ENCODE measurements at regions not wholly inside any gene's neighbourhood (a gene's known extent, or its start where the extent isn't known, plus 50 kb on each side); places are given as distances from the start of the nearest gene placed in this dataset.
A peak's percentile ranks its signal among the peaks of the same experiment; 100 is the strongest.

DNA sequence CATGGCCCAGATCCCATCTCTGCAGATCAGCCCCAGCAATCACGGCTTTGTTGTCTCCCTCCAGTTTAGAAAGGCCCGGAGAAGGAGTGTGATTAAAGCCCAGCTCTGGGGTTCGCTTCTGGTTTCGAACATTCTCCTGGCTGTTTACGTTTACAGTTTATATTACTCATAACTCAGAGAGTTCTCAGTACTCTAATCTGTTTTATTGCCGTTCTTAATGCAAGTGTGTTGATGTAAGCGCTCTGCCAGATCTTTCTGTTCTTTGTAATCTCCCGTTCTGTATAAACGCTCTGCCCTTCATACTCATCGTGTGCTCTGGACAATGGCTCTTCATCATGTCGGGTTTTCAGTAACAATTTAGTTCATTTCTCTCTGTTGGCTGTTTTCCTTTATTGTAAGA, 82.5 kb upstream of the PRNP start:
- intact Hi-C loops (cut with DNase I), result no loop called here
- DNase-seq (no peak), ATAC-seq (ENCODE audit: poor library complexity) (no peak)

DNA sequence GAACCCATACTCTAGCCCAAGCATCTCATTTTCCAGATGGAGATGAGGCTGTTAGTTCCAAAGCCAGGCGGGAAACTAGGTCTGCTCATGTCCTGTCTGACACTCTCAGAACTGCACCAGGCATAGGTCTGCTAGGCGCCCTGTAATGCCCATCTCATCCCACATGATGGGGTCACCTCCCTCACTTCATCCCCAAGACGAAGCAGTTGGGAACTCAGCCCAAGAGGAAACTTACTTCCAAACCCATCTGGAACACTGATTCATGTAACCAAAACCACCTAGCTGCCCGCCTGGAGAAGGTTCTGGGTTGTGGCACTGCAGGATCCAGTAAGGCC, 84.0 kb upstream of the PRNP start:
- DNase-seq (no peak), ATAC-seq (ENCODE audit: poor library complexity) (no peak)
- intact Hi-C loops (cut with DNase I), result no loop called here

DNA sequence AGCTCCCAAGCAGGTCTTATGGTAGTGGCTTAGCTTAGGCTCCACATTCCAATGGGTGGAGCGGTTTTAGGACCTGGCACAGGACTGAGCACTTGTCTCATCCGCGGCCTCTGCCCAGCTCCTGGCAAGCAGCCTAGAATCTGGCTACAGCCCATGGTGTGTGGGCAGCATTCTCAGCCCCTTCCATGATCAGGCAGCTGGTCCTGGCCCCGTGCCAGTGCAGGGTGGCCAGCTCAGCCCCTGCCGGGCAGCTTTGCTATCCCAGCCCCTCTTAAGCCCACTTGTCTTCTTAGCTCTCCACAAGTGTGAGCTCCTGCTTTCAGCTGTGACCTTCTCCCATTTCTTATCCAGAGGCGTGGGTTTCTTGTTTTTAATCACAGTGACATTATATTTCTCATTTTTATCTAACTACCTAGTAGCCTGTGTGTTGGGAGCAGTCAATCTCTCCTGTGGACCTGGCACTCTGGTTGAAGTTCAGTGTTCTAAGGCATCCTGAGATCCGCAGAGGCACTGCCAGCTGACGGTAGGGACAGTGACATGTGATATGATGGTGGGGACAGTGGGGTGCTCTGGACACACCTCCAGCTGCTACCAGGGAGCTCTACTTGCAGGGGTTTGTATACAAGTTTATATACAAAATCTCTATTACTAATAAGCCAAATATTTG, 84.5 kb upstream of the PRNP start:
- DNase-seq, result peak; percentile 83
- ATAC-seq (ENCODE audit: poor library complexity), result peak; percentile 97
- intact Hi-C loops (cut with DNase I), result no loop called here

DNA sequence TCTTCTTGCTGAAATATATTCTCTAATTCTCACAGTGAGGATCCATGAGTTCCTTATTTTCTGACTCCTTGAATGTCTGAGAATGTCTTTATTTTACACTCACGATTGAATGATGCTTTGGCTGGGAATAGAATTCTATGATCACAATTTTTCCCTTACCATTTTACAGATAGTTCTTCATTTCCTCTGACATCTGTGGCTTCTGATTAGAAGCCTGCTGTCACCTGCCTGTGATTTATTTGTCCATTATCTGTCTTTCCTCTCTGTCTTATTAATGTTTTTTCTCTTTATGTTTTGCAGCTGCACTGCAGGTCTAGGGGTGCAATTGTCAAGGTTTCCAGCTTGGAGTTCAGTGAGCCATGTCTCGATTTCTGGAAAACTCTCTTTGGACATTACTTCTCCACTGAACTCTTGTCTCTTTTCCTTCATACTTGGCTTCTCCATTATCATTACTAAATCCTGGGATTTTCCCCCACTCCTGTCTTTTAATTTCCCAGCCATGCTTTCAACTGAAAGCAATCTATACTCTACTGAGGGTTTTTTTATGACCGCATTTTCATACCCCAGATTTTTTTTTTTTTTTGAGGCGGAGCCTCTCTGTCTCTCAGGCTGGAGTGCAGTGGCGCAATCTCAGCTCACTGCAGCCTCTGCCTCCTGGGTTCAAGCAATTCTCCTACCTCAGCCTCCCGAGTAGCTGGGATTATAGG, 85.8 kb upstream of the PRNP start:
- no peak for ATAC-seq (ENCODE audit: poor library complexity)
- intact Hi-C loops (cut with DNase I), result no loop called here

DNA sequence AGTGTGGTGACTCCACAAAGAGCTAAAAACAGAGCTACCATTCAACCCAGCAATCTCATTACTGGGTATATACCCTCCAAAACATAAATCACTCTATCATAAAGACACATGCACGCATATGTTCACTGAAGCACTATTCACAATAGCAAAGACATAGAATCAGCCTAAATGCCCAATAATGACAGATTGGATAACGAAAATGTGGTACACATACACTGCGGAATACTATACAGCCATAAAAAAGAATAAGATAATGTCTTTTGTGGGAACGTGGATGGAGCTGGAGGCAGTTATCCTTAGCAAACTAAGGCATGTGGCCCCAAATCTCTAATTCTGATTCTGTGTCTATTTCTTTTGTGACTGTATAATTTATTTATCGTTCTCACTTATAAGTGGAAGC, 89.0 kb upstream of the PRNP start:
- intact Hi-C loops (cut with DNase I), result no loop called here
- DNase-seq (no peak), ATAC-seq (ENCODE audit: poor library complexity) (no peak)

More for the DNA sequence above, 85.8 kb upstream of the PRNP start:
- DNase-seq, result no peak

DNA sequence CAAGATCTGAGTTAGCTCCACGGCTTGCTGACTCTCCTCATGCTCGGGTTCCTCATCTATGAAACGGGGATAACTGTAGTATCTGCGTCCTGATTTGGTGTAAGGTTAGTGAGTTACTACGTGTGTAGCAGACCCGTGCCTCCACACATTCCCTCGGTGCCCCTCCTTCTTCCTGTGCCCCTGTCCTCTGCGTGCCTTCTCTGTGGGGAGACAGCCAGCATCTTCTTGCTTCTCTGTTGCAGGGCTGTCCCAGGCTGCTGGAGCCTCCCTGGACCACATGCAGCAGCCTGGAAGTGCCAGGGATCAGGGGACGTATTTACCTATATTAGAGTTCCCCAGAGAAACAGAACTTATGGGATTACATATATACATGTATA, 93.1 kb upstream of the PRNP start:
- intact Hi-C loops (cut with DNase I), result loop anchor here (2.0 to 5.0 kb wide), 2 partner anchors 342 to 486 kb away; no protein-coding TSS in a partner anchor
- DNase-seq, result no peak
- no peak for ATAC-seq (ENCODE audit: poor library complexity)

DNA sequence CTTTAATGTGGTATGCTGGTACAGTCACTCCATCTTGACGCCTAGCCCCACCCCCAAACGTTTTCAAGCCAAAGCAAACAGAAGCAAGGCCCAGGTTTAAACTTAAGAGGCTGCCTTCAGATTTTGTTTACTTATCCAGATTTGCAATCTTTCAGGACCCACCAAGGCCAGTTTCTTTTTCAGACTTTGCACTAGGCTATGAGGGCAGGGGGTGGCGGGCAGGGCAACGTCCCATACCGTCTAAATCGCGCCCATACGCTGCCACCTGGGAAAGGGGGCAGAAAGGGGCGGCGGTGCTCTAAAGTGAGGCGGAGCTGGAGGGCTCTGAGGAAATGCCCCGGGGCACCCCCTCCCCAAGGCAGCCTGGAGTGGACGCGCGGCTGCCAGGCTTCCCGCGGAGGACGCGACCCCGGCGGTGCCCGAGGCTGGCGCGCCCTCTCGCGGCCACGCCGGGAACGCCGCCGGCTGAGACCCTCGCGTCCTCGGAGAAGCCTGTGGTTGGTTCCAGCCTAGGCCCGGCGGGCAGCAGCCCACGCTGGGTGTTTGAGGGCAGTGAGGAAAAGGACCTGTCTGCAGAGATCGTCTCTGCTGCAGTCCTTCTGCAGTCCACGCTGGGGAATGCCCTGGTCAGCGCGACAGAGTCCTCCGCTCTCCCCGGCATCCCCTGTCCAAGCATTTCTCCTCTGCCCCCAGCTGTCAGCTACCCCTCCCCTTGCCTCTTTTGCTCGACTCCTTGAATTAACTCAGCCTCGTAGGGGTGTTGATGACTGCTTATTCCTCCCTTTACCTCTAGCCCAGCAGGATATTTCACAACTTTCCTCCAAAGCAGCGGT, 93.7 kb upstream of the PRNP start:
- ATAC-seq (ENCODE audit: poor library complexity) (peak; percentile 91), DNase-seq (peak; percentile 67)
- intact Hi-C loops (cut with DNase I), result loop anchor here (2.0 to 5.0 kb wide), 2 partner anchors 342 to 485 kb away; no protein-coding TSS in a partner anchor

DNA sequence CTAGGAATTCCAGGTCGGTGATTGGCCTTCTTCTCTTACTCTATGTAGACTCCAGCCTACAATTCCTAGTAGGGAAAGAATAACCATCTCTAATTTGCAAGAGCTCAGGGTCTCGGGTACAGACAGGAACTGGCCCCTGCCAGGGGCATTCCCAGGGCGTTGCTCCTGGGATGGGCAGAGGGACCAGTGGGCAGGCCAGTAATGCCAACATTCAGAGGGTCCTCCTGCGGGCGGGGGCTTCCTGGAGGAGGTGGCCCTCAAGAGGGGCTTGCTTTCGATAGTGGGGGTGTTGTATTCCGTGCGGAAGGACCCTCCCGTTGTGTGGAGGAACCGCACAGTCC, 94.3 kb upstream of the PRNP start:
- intact Hi-C loops (cut with DNase I), result loop anchor here (2.0 to 5.0 kb wide), 2 partner anchors 341 to 485 kb away; no protein-coding TSS in a partner anchor
- ATAC-seq (ENCODE audit: poor library complexity) (no peak), DNase-seq (no peak)

DNA sequence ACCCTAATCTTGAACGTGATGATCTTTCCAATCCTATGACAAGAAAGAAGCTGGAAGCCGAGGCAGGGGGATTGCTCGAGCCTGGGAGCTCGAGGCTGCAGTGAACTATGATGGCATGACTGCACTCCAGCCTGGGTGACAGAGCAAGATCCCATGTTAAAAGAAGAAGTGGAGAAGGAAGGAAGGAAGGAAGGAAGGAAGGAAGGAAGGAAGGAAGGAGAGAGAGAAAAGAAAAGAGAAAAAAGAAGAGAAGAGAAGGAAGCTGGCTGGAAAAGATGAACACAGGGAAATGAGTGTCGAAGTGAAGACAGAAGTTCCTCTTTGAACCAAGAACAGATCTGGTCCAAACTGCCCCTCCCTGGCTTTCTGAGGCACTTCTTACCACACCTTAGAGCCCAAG, 100.5 kb upstream of the PRNP start:
- ATAC-seq (ENCODE audit: poor library complexity) (no peak), DNase-seq (no peak)
- intact Hi-C loops (cut with DNase I), result no loop called here

DNA sequence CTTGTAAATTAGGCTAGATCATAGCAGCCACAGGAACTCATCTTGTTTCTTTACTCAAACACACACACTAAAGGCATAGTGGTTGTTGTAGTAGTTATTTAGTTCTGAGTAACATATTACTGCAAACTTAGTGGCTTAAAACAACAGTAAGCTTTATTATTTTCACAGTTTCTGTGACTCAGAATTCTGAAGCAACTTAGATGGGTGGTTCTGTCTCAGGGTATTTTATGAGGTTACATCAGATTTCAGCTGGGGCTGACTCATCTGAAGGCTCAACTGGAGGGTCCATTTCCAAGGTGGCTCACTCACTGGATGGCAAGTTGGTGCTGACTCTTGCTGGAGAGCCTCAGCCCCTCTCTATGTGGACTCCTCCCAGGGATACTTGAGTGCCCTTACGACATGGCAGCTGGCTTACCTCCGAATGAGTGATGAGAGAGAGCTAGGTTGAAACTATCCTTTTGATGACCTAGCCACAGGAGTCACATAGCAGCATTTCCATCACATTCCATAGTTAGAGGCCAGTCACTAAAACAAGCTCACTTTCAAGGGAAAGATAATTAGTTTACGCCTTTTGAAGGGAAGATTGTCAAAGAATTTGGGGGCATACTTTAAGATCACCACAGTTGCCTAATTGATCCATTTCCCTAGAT, 101.0 kb upstream of the PRNP start:
- intact Hi-C loops (cut with DNase I), result no loop called here
- no peak for ATAC-seq (ENCODE audit: poor library complexity)
- DNase-seq, result no peak

DNA sequence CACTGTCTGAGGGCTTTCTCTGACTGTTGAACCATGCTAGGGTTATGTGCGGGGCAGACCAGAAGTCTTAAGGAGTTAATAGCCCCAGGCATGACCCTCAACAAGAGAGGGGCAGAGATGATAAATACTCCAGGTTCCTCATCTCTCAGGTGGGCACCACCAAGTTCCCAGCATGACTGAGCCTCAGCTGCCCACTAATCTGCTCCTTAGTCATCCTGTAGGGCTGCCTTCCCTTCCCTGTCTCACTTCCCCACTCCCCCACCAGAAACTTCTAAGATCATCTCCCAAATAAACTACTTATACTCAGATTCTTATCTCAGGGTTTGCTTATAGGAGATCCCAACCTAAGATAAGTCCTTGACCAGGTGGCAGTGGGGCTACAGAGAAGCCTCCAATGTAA, 101.7 kb upstream of the PRNP start:
- intact Hi-C loops (cut with DNase I), result no loop called here
- no peak for DNase-seq
- ATAC-seq (ENCODE audit: poor library complexity), result no peak

DNA sequence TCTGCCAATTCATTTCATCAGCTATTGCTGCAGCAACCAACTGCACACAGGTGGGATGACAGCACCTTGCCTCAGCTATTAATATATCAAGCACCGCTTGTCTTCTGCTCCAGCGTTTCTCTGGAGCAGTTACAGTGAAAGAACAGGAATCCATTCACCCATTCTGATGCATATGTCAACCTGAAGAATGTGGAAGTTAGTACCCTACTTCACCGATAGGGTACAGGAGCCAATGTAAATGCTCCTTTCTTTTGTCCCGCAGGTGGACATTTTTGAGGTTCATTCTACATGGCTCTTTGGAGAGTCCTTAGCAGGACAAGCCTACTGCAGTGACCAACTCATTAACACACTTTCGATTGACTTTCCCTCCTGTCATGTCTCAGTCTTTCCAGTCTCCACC, 104.4 kb upstream of the PRNP start:
- ATAC-seq (ENCODE audit: poor library complexity) (no peak), DNase-seq (no peak)
- intact Hi-C loops (cut with DNase I), result no loop called here

DNA sequence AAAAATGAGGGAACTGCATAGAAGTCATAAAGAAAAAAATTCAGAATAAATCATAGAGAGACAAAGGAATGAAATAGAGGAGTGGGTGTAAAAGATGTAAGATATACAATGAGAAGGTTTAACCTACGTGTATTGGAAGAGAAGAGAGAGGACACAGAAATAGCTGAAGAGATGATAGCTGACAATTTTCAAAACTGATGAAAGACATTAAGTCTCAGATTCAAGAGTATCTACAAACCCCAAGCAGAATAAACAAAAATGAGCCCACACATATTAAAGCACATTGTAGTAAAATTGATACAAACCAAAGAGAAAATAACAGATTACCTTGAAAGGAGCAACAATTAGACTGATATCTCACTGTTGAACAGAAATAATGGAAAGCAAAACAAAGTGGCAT, 107.9 kb upstream of the PRNP start:
- DNase-seq, result no peak
- intact Hi-C loops (cut with DNase I), result no loop called here
- no peak for ATAC-seq (ENCODE audit: poor library complexity)

DNA sequence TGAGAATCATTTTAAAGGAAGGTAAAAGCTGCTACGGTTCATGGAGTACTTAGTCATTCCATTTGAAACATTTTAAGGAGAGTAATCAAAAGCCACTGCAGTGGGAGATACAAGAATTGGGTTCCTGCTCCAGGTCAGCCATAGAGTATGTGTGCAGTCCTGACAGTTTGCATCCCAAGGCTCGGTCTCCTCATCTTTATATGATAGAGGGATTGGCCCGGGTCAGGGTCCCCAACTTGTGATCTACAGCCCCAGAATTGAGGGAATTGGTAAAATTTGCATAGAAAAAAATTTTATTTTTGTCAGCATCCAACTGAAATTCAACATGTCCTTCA, 111.9 kb upstream of the PRNP start:
- intact Hi-C loops (cut with DNase I), result no loop called here
- no peak for DNase-seq
- ATAC-seq (ENCODE audit: poor library complexity), result no peak

DNA sequence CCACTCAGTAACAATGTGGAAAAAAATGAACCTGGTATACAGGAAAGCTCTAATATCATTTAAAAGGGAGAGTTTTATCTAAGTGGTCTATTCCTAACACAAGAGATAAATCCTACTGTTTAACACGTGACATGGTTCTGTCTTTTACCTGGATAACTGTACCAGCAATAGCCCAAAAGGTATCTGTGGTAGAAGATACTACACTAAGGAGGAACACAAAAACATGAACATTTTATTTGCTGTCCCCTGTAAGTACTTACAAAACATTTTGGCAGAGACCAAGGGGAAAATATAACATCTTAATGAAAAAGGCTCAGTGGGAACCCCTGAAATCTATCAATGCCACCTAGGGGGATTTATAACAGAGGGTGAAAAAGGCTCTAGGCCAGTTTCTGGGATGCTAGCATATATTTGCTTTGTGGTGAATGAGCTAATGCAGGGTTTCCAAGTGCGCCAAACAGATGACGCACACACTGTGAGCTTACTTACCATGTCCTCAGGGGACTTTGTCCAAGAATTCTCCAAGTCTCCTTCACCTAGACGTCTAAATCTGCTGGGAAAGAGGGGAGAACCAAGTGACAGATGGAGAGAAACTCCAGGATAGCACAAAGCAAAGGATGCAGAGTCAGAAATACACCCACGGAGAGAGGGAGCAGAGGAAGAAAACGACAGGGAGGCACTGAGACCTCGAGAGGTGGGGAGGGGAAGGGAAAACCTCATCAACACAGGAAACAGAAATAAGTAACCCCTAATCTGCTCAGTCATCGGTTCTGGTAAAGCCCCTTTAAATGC, 112.5 kb upstream of the PRNP start:
- no peak for DNase-seq
- intact Hi-C loops (cut with DNase I), result no loop called here
- no peak for ATAC-seq (ENCODE audit: poor library complexity)

DNA sequence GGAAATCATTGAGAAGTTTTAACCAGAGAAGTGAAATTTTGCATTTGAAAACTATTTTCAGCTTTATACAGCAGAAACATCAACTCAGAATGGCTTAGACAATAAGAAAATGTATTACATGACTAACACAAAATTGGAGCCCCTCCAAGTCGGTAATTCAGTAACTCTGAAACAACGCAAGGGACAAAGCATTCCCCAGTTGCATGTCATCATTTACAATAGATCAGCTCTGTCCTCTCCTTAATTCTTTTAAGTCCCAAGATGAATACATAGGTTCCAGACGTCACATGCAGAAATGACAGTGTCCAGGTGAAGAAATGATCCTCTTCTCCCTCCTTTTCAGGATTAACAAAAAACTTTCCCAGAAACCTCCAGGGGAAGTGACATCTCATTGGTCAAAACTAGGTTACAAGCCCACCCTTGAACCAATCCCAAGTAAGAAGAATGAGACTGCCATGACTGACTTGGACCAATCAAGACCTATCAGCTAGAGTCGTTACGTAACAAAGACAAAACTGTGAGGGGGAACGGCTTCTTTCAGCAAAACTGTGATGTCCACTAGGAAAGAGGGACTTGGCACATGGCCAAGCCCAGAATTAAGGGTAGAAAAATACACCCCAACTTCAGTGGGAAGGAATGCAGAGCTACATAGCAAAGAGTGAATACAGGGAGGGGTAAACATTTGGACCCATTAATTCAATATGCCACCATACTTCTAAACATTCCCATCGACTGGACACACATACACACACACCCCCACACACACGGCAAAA, 114.3 kb upstream of the PRNP start:
- DNase-seq (no peak), ATAC-seq (ENCODE audit: poor library complexity) (no peak)
- intact Hi-C loops (cut with DNase I), result no loop called here

DNA sequence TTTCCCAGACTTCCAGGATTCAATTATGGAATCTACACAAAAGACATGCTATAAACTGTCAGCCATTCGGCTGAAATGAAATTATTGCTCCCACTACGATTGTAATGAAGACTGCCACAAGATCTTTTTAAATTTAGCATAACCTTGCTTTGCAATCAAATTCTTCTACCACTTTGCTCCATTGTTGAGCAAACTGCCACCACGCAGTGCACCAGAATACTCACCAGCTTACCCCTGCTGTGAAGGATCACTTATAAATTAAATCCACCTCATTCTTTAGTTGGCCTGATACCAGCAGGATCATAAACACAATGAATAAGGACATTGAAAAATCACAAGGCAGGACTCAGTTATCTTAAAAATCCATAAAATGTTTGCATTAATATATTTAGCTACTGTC, 116.4 kb upstream of the PRNP start:
- ATAC-seq (ENCODE audit: poor library complexity) (no peak), DNase-seq (no peak)
- intact Hi-C loops (cut with DNase I), result no loop called here

DNA sequence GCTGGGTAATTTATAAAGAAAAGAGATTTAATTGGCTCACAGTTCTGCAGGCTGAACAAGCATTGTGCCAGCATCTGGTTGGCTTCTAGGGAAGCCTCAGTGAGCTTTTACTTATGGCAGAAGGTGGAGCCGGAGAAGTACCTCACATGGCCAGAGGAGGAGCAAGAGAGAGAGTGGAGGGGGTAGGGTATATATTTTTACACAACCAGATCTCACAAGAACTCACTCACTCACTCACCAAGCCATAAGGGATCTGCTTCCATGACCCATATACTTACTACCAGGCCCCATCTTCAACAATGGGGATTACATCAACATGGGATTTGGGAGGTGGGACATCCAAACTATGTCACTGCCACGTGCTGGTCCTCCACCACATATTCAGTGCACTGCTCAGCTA, 117.2 kb upstream of the PRNP start:
- DNase-seq (no peak), ATAC-seq (ENCODE audit: poor library complexity) (no peak)
- intact Hi-C loops (cut with DNase I), result no loop called here
